H1 (cell line): ENCODE measurements at regions not wholly inside any gene's neighbourhood (a gene's known extent, or its start where the extent isn't known, plus 50 kb on each side); places are given as distances from the start of the nearest gene placed in this dataset.

Experiments
- CTCF ChIA-PET: fragments of 300-600 bp; sonication (Branson Sonifier 250); formaldehyde crosslinking; loops from one replicate; lab custom pipeline; 2021; ENCODE audit not compliant: partially characterized antibody; lab: Charles Lee
- POLR2A ChIA-PET: fragments of 300-600 bp; sonication (Branson Sonifier 250); formaldehyde crosslinking; loops from one replicate; lab custom pipeline; 2021; ENCODE audit warnings: inconsistent platforms; ENCODE audit not compliant: partially characterized antibody; lab: Charles Lee
- DNase-seq, 2 experiments: peaks; one replicate each; pipeline versions ENCODE4 v3.0.0 to v3.0.0-alpha.2; 2010 to 2022; ENCODE audit warnings: low spot score in 2 of 2, low read depth in 1 of 2, mixed read lengths in 1 of 2
- FAIRE-seq: peaks from 2 replicates; lab custom pipeline; 2011; peaks lifted over from hg19 to GRCh38; lab: Jason Lieb, UNC
- H2AFZ ChIP-seq: 2 replicates; pipeline ENCODE4 v1.8.1; 2012; ENCODE audit warnings: low read length, inconsistent platforms
- H2AK5ac ChIP-seq: 2 replicates; pipeline ENCODE4 v1.6.1; 2013; ENCODE audit warnings: low read depth, low read length
- H2BK120ac ChIP-seq: replicated peaks from 2 replicates; pipeline ENCODE3; 2013; ENCODE audit warnings: low read depth, low read length, inconsistent platforms
- H2BK12ac ChIP-seq: 2 replicates; pipeline ENCODE4 v1.6.1; 2013; ENCODE audit warnings: low read depth, low read length
- H2BK15ac ChIP-seq: 2 replicates; pipeline ENCODE4 v1.6.1; 2013; ENCODE audit warnings: low read length
- H2BK20ac ChIP-seq: 2 replicates; pipeline ENCODE4 v1.6.1; 2013; ENCODE audit warnings: low read length
- H2BK5ac ChIP-seq: 2 replicates; pipeline ENCODE4 v1.6.1; 2013; ENCODE audit warnings: low read depth, low read length
- H3K14ac ChIP-seq: 2 replicates; pipeline ENCODE4 v1.6.1; 2013; ENCODE audit warnings: inconsistent platforms; ENCODE audit not compliant: insufficient read length
- H3K18ac ChIP-seq: 2 replicates; pipeline ENCODE4 v1.6.1; 2013; ENCODE audit warnings: low read length; ENCODE audit errors: extremely low read depth
- H3K23ac ChIP-seq: 2 replicates; pipeline ENCODE4 v1.6.1; 2013; ENCODE audit warnings: inconsistent platforms; ENCODE audit not compliant: insufficient read length
- H3K23me2 ChIP-seq: 2 replicates; pipeline ENCODE4 v1.6.1; 2013; ENCODE audit warnings: low read depth, low read length
- H3K27ac ChIP-seq: 2 replicates; pipeline ENCODE4 v1.6.1; 2011; ENCODE audit warnings: low read depth, low read length, inconsistent platforms
- H3K27me3 ChIP-seq, 4 experiments: replicated peaks in 1 of 4; 1 replicate in 1 of 4; 2 replicates in 3 of 4; pipeline versions ENCODE4 v1.6.1 to v1.8.1; 2011 to 2013; ENCODE audit warnings: low read length in 3 of 4, mild to moderate bottlenecking in 3 of 4, inconsistent platforms in 2 of 4, mixed read lengths in 2 of 4, moderate library complexity in 1 of 4; ENCODE audit not compliant: control insufficient read depth in 3 of 4, insufficient read depth in 3 of 4; ENCODE audit errors: extremely low read depth in 1 of 4
- H3K36me3 ChIP-seq, 4 experiments: 2 replicates each; pipeline versions ENCODE4 v1.6.1 to v1.8.1; 2011 to 2013; ENCODE audit warnings: mild to moderate bottlenecking in 4 of 4, low read length in 3 of 4, moderate library complexity in 2 of 4, control low read depth in 1 of 4, inconsistent platforms in 1 of 4; ENCODE audit not compliant: insufficient read depth in 4 of 4, control insufficient read depth in 2 of 4
- H3K4ac ChIP-seq: replicated peaks from 2 replicates; pipeline ENCODE3; 2013; ENCODE audit warnings: low read length, low read depth, mixed read lengths, inconsistent platforms; ENCODE audit not compliant: insufficient read length
- H3K4me1 ChIP-seq, 4 experiments: replicated peaks in 1 of 4; 1 replicate in 1 of 4; 2 replicates in 3 of 4; pipeline versions ENCODE4 v1.6.1 to v1.8.1; 2011 to 2013; ENCODE audit warnings: low read length in 3 of 4, inconsistent platforms in 2 of 4, mixed read lengths in 1 of 4; ENCODE audit not compliant: insufficient read depth in 4 of 4, control insufficient read depth in 3 of 4
- H3K4me2 ChIP-seq, 2 experiments: 2 replicates each; pipeline versions ENCODE4 v1.6.1 to v1.8.1; 2011 to 2013; ENCODE audit warnings: low read depth in 2 of 2, low read length in 2 of 2, control low read depth in 1 of 2, inconsistent platforms in 1 of 2, mild to moderate bottlenecking in 1 of 2; ENCODE audit not compliant: insufficient read depth in 1 of 2
- H3K4me3 ChIP-seq, 4 experiments: fragments of 200-600, 300-600 bp in 1 of 4; sonication (generic), shearing (Covaris generic), sonication (Bioruptor Twin) in 1 of 4; 2 replicates each; pipeline versions ENCODE4 v1.5.1 to v1.8.1; 2011 to 2016; ENCODE audit warnings: low read length in 4 of 4, low read depth in 3 of 4, control low read depth in 2 of 4, inconsistent platforms in 2 of 4, mild to moderate bottlenecking in 2 of 4, mixed read lengths in 1 of 4, moderate library complexity in 1 of 4; ENCODE audit not compliant: insufficient read depth in 2 of 4; ENCODE audit errors: extremely low read depth in 1 of 4
- H3K56ac ChIP-seq: replicated peaks from 2 replicates; pipeline ENCODE3; 2013; ENCODE audit warnings: low read depth, mild to moderate bottlenecking, mixed read lengths, low read length, inconsistent platforms; ENCODE audit not compliant: insufficient read length
- H3K79me1 ChIP-seq: 2 replicates; pipeline ENCODE4 v1.6.1; 2013; ENCODE audit warnings: low read depth, low read length, control low read depth
- H3K79me2 ChIP-seq, 2 experiments: 2 replicates each; pipeline versions ENCODE4 v1.6.1 to v1.8.1; 2012 to 2013; ENCODE audit warnings: low read length in 2 of 2, mild to moderate bottlenecking in 2 of 2, inconsistent platforms in 1 of 2; ENCODE audit not compliant: insufficient read depth in 2 of 2, control insufficient read depth in 1 of 2
- H3K9ac ChIP-seq, 4 experiments: replicated peaks in 1 of 4; 1 replicate in 1 of 4; 2 replicates in 3 of 4; pipeline versions ENCODE4 v1.6.1 to v1.8.1; 2011 to 2013; ENCODE audit warnings: low read depth in 3 of 4, low read length in 3 of 4, control low read depth in 2 of 4, mild to moderate bottlenecking in 2 of 4, moderate library complexity in 2 of 4, inconsistent platforms in 1 of 4; ENCODE audit errors: extremely low read depth in 1 of 4
- H3K9me3 ChIP-seq, 2 experiments: 2 replicates each; pipeline versions ENCODE4 v1.6.1 to v1.8.1; 2012 to 2013; ENCODE audit warnings: mild to moderate bottlenecking in 2 of 2, moderate library complexity in 2 of 2, control low read depth in 1 of 2, inconsistent platforms in 1 of 2, low read depth in 1 of 2, low read length in 1 of 2, mixed read lengths in 1 of 2; ENCODE audit not compliant: insufficient read depth in 2 of 2
- H4K20me1 ChIP-seq, 2 experiments: replicated peaks in 1 of 2; 2 replicates each; pipeline versions ENCODE3 to v1.8.1; 2011 to 2013; ENCODE audit warnings: inconsistent platforms in 2 of 2, low read length in 2 of 2, mild to moderate bottlenecking in 1 of 2; ENCODE audit not compliant: insufficient read depth in 2 of 2, control insufficient read depth in 1 of 2
- H4K5ac ChIP-seq: 2 replicates; pipeline ENCODE4 v1.6.1; 2013; ENCODE audit warnings: low read length, low read depth, mixed read lengths, inconsistent platforms; ENCODE audit not compliant: insufficient read length
- H4K8ac ChIP-seq: 2 replicates; pipeline ENCODE4 v1.8.0; 2013; ENCODE audit warnings: mild to moderate bottlenecking, moderate library complexity, low read length, inconsistent platforms; ENCODE audit not compliant: insufficient read depth; ENCODE audit errors: extremely low read depth
- H4K91ac ChIP-seq: replicated peaks from 2 replicates; pipeline ENCODE3; 2013; ENCODE audit warnings: low read length, mixed read lengths, inconsistent platforms; ENCODE audit not compliant: insufficient read length
- BACH1 ChIP-seq: IDR thresholded peaks from 2 replicates; pipeline ENCODE4 v1.6.1; 2012; ENCODE audit warnings: low read length, improper control_type of control experiment
- CTBP2 ChIP-seq: IDR thresholded peaks from 2 replicates; pipeline ENCODE4 v1.7.0; 2011; ENCODE audit warnings: borderline replicate concordance, mild to moderate bottlenecking, moderate library complexity, mixed read lengths, low read length; ENCODE audit not compliant: insufficient read depth, insufficient read length
- CTCF ChIP-seq, 3 experiments: IDR thresholded peaks; 1 replicate in 2 of 3; 2 replicates in 1 of 3; pipeline versions ENCODE4 v1.5.1 to v1.6.1; 2011; ENCODE audit warnings: low read length in 3 of 3, mild to moderate bottlenecking in 3 of 3, inconsistent platforms in 2 of 3, low read depth in 1 of 3, moderate library complexity in 1 of 3; ENCODE audit not compliant: insufficient read depth in 1 of 3; ENCODE audit errors: control extremely low read depth in 1 of 3
- EZH2 ChIP-seq: fragments of 200-600 bp; sonication (generic); IDR thresholded peaks from 2 replicates; pipeline ENCODE4 v1.7.1; 2012; ENCODE audit warnings: low read depth, mild to moderate bottlenecking, moderate library complexity, low read length, inconsistent platforms; ENCODE audit not compliant: severe bottlenecking
- POLR2A ChIP-seq, 2 experiments: IDR thresholded peaks; 1 replicate in 1 of 2; 2 replicates in 1 of 2; pipeline ENCODE4 v1.6.1; 2011; ENCODE audit warnings: low read depth in 2 of 2, low read length in 2 of 2, mild to moderate bottlenecking in 2 of 2; ENCODE audit errors: control extremely low read depth in 1 of 2
- RBBP5 ChIP-seq: IDR thresholded peaks from 2 replicates; pipeline ENCODE4 v1.7.1; 2012; ENCODE audit warnings: low read depth, mild to moderate bottlenecking, inconsistent platforms, low read length, moderate library complexity, borderline replicate concordance
- TEAD4 ChIP-seq: IDR thresholded peaks from 2 replicates; pipeline ENCODE4 v1.6.1; 2012; ENCODE audit warnings: low read depth, low read length, inconsistent platforms, mixed read lengths
- USF2 ChIP-seq: IDR thresholded peaks from 2 replicates; pipeline ENCODE4 v1.6.1; 2011; ENCODE audit warnings: low read length, improper control_type of control experiment
- ZNF274 ChIP-seq: IDR thresholded peaks from 2 replicates; pipeline ENCODE4 v1.7.0; 2012; ENCODE audit warnings: low read length, borderline replicate concordance; ENCODE audit errors: extremely low read depth
- WGBS, 2 experiments: shearing (Covaris generic) in 1 of 2; methylation state at CpG; one replicate each; pipeline versions ENCODE4 v1.1.6 to v1.1.7; 2013 to 2015; ENCODE audit warnings: low lambda C conversion rate in 2 of 2, mixed read lengths in 2 of 2, inconsistent platforms in 1 of 2, low coverage in 1 of 2, missing lambda C conversion rate in 1 of 2; ENCODE audit not compliant: insufficient replicate concordance in 2 of 2, insufficient coverage in 1 of 2, insufficient read length in 1 of 2; ENCODE audit errors: extremely low coverage in 1 of 2, missing lambda C conversion rate in 1 of 2; 5-methylcytosine and 5-hydroxymethylcytosine counted together

GRCh38 chr9:13721481-13722235, 442.2 kb upstream of the MPDZ start:
- CTCF ChIA-PET = interaction anchor here (0.6 to 1.8 kb wide), 5 partner anchors 18 to 661 kb away, joined by 3 to 5 read pairs (median 3); no protein-coding TSS in a partner anchor
- no peak overlapping the region for H3K4me2 ChIP-seq
- TF ChIP-seq CTBP2 (no peak), ZNF274 (no peak), RBBP5 (no peak), CTCF (IDR thresholded peaks at IDR 0.05; ENCODE audit: control extremely low read depth in 1 of 3, insufficient read depth in 1 of 3, low read depth in 1 of 3, low read length in 3 of 3) (no peak), USF2 (no peak), BACH1 (no peak), TEAD4 (no peak), EZH2 (no peak), POLR2A (IDR thresholded peaks at IDR 0.05; ENCODE audit: control extremely low read depth in 1 of 2, low read depth in 2 of 2, low read length in 2 of 2) (no peak)

More at GRCh38 chr9:13721481-13722235, 442.2 kb upstream of the MPDZ start:
- Histone ChIP-seq H2BK12ac (no peak overlapping the region), H4K5ac (no peak overlapping the region), H3K9ac (no peak overlapping the region), H3K79me2 (no peaks in the 10 kb centered on the region), H3K56ac (no peak overlapping the region), H3K79me1 (no peaks in the 10 kb centered on the region), H3K4me3 (no peak overlapping the region), H2BK5ac (no peak overlapping the region), H2AFZ (no peak overlapping the region), H3K4ac (no peak overlapping the region), H3K27ac (no peak overlapping the region), H3K23ac (no peak overlapping the region), H3K18ac (no peak overlapping the region), H2AK5ac (no peak overlapping the region), H4K8ac (no peak overlapping the region), H2BK20ac (no peak overlapping the region), H3K14ac (no peak overlapping the region), H3K4me1 (peaks cover 0 to 9% (median 4%) of the 10 kb centered on the region in 4 experiments; a peak in 3 of 7 replicates), H3K27me3 (no peaks in the 10 kb centered on the region), H3K23me2 (no peaks in the 10 kb centered on the region), H3K9me3 (no peaks in the 10 kb centered on the region), H4K91ac (no peak overlapping the region), H2BK15ac (no peak overlapping the region), H4K20me1 (no peaks in the 10 kb centered on the region), H3K36me3 (no peaks in the 10 kb centered on the region), H2BK120ac (no peak overlapping the region)
- POLR2A ChIA-PET = no interaction called here
- DNase-seq (no peak), FAIRE-seq (no peak)
- WGBS, 2 experiments = 90% methylated on average over 1 of the region's 1 CpG; no CpG with 5 or more reads in 1 of the 2 experiments
